Gastroesophageal sphincter (tissue), 3 donors: ENCODE measurements at regions not wholly inside any gene's neighbourhood (a gene's known extent, or its start where the extent isn't known, plus 50 kb on each side); places are given as distances from the start of the nearest gene placed in this dataset.

Source experiments
- CTCF ChIP-seq, 4 experiments: fragments of 200-600 bp in 2 of 4; fragments of 450-650 bp in 2 of 4; sonication (generic) in 1 of 4; IDR thresholded peaks; one replicate each; pipeline ENCODE4 v1.5.1; 2017 to 2019; ENCODE audit warnings: antibody characterized with exemption in 4 of 4, mild to moderate bottlenecking in 2 of 4, moderate library complexity in 2 of 4
- POLR2AphosphoS5 ChIP-seq: sonication (generic); formaldehyde crosslinking; IDR thresholded peaks from one replicate; pipeline ENCODE4 v1.6.1; 2017; ENCODE audit warnings: antibody characterized with exemption

GRCh38 chr10:61016007-61016406, 72.0 kb upstream of the RHOBTB1 start:
- no peak for TF ChIP-seq CTCF (IDR thresholded peaks at IDR 0.05)
- TF ChIP-seq POLR2AphosphoS5, result no peak
